Mesothelial cell of epicardium (in vitro differentiated cells): ENCODE measurements at regions not wholly inside any gene's neighbourhood (a gene's known extent, or its start where the extent isn't known, plus 50 kb on each side); places are given as distances from the start of the nearest gene placed in this dataset.

Experiments used
- DNase-seq, 2 experiments: peaks; one replicate each; pipeline ENCODE4 v3.0.0; 2021; ENCODE audit warnings: low spot score in 2 of 2; ENCODE audit not compliant: unreplicated experiment in 2 of 2
- H3K27ac Mint-ChIP-seq: 2 replicates; pipeline ENCODE4 v1.8.0; 2021; ENCODE audit warnings: mixed read lengths
- H3K27me3 Mint-ChIP-seq: 2 replicates; pipeline ENCODE4 v1.8.0; 2021; ENCODE audit warnings: low read depth, mixed read lengths
- H3K36me3 Mint-ChIP-seq: 2 replicates; pipeline ENCODE4 v1.8.0; 2021; ENCODE audit warnings: mixed read lengths
- H3K4me1 Mint-ChIP-seq: 2 replicates; pipeline ENCODE4 v1.8.0; 2021; ENCODE audit warnings: mixed read lengths
- H3K4me3 Mint-ChIP-seq: 2 replicates; pipeline ENCODE4 v1.8.0; 2021; ENCODE audit warnings: mild to moderate bottlenecking, moderate library complexity, mixed read lengths
- H3K9me3 Mint-ChIP-seq: 2 replicates; pipeline ENCODE4 v1.8.0; 2021; ENCODE audit warnings: mixed read lengths
- TF ChIP-seq, protein P1 (sequence below): fragments of 200-600 bp; sonication (generic); IDR thresholded peaks from one replicate; pipeline ENCODE4 v1.5.0; 2021; ENCODE audit warnings: antibody characterized with exemption; ENCODE audit not compliant: unreplicated experiment

DNA sequence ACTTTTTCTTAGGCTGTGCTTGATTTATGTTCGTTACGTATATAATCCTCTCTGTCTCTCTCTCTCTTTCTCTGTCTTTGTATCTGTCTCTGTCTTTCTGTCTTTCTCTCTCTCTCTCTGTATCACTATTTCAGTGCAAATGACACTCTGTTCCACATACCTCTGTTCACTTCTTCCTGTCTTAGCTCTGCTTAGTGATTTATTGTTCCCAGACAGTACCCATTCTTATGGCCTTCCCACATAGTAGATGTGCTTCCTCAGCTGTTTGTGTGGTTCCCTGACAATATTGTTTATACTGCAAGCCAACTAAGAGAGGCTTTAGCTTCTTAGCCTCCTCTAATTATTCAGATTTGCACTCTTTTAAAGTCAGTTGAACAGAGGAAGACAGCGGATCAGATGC is 1244.2 kb downstream of the DIAPH3 start:
- no peak overlapping the region for H3K27ac Mint-ChIP-seq
- H3K9me3 Mint-ChIP-seq, result no peaks in the 10 kb centered on the region
- H3K36me3 Mint-ChIP-seq, result no peaks in the 10 kb centered on the region
- H3K4me3 Mint-ChIP-seq, result no peak overlapping the region
- H3K27me3 Mint-ChIP-seq, result no peaks in the 10 kb centered on the region
- no peak for DNase-seq
- peaks cover 3% of the 10 kb centered on the region for H3K4me1 Mint-ChIP-seq
- TF ChIP-seq, protein P1, sequence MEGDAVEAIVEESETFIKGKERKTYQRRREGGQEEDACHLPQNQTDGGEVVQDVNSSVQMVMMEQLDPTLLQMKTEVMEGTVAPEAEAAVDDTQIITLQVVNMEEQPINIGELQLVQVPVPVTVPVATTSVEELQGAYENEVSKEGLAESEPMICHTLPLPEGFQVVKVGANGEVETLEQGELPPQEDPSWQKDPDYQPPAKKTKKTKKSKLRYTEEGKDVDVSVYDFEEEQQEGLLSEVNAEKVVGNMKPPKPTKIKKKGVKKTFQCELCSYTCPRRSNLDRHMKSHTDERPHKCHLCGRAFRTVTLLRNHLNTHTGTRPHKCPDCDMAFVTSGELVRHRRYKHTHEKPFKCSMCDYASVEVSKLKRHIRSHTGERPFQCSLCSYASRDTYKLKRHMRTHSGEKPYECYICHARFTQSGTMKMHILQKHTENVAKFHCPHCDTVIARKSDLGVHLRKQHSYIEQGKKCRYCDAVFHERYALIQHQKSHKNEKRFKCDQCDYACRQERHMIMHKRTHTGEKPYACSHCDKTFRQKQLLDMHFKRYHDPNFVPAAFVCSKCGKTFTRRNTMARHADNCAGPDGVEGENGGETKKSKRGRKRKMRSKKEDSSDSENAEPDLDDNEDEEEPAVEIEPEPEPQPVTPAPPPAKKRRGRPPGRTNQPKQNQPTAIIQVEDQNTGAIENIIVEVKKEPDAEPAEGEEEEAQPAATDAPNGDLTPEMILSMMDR, result no peak

DNA sequence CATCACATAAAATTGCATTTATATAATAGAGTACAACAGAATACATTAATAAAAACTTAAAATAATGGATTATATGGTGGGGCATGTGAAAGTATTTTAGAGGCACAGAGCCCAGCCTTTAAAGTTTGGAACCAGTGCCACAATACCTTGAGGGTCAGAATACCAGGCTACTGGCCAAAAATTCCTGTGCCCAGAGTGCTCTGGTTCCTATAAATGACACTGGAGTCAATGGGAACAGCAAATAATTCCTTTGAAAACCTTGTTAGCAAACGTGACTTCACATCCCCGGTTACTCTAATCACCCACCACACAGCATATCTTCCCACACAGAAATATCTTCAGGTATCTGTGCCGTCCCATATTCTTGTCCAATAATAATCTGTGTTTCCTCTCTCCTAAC is 1242.6 kb downstream of the DIAPH3 start:
- Mint-ChIP-seq H3K27me3 (no peaks in the 10 kb centered on the region), H3K9me3 (no peaks in the 10 kb centered on the region), H3K36me3 (no peaks in the 10 kb centered on the region), H3K27ac (no peak overlapping the region), H3K4me3 (no peak overlapping the region), H3K4me1 (peaks cover 3% of the 10 kb centered on the region)
- TF ChIP-seq, protein P1, result no peak
- DNase-seq, result no peak

DNA sequence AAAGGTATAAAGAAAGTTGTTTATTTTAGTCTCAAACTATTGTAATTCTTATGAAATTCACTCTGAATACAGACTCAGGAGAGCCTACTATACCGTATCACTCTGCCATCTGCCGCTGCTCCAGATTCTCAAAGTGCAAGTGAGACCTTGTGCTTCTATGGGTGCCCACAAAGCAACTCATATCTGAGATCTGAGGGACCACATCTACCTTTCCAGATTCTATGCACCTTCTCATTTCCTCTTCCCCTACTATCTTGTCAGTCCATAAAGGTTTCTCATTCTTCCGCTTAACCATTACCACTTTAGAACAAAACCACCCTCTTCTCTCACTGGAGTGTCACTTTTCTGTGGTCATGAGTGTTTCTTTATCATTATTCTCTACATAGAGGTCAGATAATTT is 1236.9 kb downstream of the DIAPH3 start:
- Mint-ChIP-seq H3K27ac (no peak overlapping the region), H3K36me3 (no peaks in the 10 kb centered on the region), H3K4me3 (no peak overlapping the region), H3K27me3 (no peaks in the 10 kb centered on the region), H3K9me3 (peaks cover 6% of the 10 kb centered on the region), H3K4me1 (no peaks in the 10 kb centered on the region)
- TF ChIP-seq, protein P1, result no peak
- DNase-seq, result no peak

DNA sequence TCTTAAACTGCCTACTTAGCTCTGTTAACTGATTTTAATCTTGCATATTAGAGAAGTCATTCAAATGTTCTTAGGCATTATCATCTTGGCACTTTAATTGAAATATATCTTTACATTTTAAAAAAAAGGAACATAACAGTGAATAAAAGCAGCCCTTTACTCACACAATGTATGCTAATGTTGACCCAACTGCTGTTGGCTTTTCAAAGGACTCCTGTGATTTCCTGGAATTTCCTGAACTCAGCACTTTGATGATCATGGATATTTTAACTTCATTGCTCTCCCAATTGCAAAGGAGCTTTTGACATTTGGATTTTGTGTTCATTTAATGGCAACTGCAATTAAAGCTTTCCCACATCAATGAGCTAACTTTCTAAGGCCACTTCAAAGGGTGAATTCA is 1230.3 kb downstream of the DIAPH3 start:
- no peaks in the 10 kb centered on the region for H3K36me3 Mint-ChIP-seq
- no peak overlapping the region for H3K4me3 Mint-ChIP-seq
- no peaks in the 10 kb centered on the region for H3K27me3 Mint-ChIP-seq
- DNase-seq, result no peak
- TF ChIP-seq, protein P1, result no peak
- H3K9me3 Mint-ChIP-seq, result peaks cover 5% of the 10 kb centered on the region
- H3K27ac Mint-ChIP-seq, result no peak overlapping the region
- H3K4me1 Mint-ChIP-seq, result no peaks in the 10 kb centered on the region

DNA sequence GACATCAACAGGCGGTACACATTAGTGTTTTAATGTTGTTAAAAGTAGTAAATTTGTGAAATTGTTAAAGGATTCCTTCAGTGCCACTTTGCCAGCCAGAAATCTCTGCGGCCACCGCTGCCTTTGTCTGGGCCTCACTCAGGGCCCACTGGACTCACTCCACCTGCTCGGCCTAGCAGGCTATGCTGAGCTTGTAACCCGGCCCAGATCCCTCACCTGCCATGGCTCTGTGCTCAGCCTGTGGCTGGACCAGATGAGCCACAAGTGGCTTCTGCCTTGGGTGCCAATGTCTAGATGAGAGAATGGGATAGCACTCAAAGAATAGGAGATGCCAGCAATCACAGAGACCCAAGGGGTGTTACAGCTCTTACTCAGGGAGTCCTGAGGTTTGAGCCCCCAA is 1228.0 kb downstream of the DIAPH3 start:
- DNase-seq, result no peak
- Mint-ChIP-seq H3K4me3 (no peak overlapping the region), H3K27me3 (no peaks in the 10 kb centered on the region), H3K4me1 (no peaks in the 10 kb centered on the region), H3K9me3 (peaks cover 5% of the 10 kb centered on the region), H3K36me3 (no peaks in the 10 kb centered on the region), H3K27ac (no peak overlapping the region)
- TF ChIP-seq, protein P1, result no peak

DNA sequence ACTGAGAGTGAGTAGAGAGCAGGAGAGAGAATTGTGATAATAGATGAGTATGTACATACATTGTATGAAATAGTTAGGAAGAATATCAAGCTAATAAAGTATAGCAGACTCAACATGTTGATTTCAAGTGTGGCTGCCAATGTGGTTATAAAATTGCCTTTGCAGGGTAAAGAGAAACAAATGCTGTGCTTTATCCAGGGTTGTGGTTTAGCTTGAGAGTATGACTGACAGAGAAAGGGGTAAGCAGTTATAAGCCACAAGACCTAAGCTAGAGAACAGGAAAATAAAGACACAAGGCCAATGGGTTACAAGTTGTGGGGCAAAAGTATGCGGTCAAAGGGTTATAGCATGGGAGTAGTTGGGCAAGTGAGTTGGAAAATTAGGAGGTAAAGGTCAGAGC is 1217.5 kb downstream of the DIAPH3 start:
- no peaks in the 10 kb centered on the region for H3K4me1 Mint-ChIP-seq
- no peak overlapping the region for H3K27ac Mint-ChIP-seq
- no peaks in the 10 kb centered on the region for H3K27me3 Mint-ChIP-seq
- peaks cover 5% of the 10 kb centered on the region for H3K36me3 Mint-ChIP-seq
- H3K4me3 Mint-ChIP-seq, result no peak overlapping the region
- H3K9me3 Mint-ChIP-seq, result peaks cover 39% of the 10 kb centered on the region
- DNase-seq, result no peak
- TF ChIP-seq, protein P1, result no peak
